OCI-LY1 (cell line): ENCODE measurements at regions not wholly inside any gene's neighbourhood (a gene's known extent, or its start where the extent isn't known, plus 50 kb on each side); places are given as distances from the start of the nearest gene placed in this dataset.

Source experiments
- EZH2 ChIP-seq: fragments of 200-600 bp; sonication (generic), shearing (Covaris generic); IDR thresholded peaks from 2 replicates; pipeline ENCODE4 v1.8.0; 2017; ENCODE audit warnings: borderline replicate concordance, mixed run types, mild to moderate bottlenecking, antibody characterized with exemption, low read length, moderate library complexity, mixed read lengths
- TF ChIP-seq, protein P1 (sequence below): fragments of 200-600 bp; sonication (generic), shearing (Covaris generic); IDR thresholded peaks from 2 replicates; pipeline ENCODE4 v1.5.1; 2017; ENCODE audit warnings: mild to moderate bottlenecking, antibody characterized with exemption, low read length, moderate library complexity, mixed read lengths

DNA sequence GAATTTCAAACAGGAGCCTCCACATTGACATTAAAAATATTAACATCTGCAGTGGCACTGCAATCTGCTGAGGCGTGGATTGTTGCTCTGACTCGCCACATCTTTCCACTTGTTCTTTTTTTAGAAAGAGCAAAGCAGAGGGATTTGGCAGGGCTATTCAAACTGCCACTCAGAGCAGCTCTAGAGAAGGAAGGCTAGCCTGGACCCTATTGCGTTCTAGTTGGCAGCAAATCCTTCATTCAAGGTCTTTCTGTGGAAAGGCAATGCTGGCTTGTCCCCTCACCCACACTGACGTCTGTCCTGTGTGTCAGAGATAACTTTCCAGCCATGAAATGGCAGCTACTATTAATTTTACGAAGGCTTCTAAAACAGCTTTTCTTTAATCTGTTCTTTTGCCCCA lies 483.2 kb upstream of the SGO1 start:
- TF ChIP-seq, protein P1, sequence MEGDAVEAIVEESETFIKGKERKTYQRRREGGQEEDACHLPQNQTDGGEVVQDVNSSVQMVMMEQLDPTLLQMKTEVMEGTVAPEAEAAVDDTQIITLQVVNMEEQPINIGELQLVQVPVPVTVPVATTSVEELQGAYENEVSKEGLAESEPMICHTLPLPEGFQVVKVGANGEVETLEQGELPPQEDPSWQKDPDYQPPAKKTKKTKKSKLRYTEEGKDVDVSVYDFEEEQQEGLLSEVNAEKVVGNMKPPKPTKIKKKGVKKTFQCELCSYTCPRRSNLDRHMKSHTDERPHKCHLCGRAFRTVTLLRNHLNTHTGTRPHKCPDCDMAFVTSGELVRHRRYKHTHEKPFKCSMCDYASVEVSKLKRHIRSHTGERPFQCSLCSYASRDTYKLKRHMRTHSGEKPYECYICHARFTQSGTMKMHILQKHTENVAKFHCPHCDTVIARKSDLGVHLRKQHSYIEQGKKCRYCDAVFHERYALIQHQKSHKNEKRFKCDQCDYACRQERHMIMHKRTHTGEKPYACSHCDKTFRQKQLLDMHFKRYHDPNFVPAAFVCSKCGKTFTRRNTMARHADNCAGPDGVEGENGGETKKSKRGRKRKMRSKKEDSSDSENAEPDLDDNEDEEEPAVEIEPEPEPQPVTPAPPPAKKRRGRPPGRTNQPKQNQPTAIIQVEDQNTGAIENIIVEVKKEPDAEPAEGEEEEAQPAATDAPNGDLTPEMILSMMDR: no peak
- TF ChIP-seq EZH2: no peak
